ENCODE measurements at regions not wholly inside any gene's neighbourhood (a gene's known extent, or its start where the extent isn't known, plus 50 kb on each side); places are given as distances from the start of the nearest gene placed in this dataset.

DNA sequence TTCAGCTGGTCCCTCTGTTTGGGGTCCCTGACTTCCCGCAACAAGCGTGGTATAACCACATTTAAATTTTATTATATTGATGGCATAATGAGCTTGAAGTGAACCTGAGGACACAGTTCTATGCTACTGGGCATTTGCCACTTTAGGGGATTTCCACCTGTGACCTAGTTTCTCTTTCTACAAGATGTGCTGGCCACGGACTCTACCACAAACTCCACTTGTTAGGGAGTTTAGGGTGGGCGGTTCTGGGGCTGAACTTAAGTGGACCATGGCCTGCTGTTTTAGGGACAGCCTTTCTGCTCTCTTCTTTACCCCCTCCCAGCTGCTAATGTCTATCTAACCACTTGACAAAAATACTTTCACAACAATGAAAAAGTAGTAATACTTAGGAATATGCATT lies 1199.1 kb downstream of the SI start:
- H3K4me2 ChIP-seq: no peak overlapping the region
- H2AFZ ChIP-seq: no peak overlapping the region
- no peaks in the 10 kb centered on the region for H3K4me1 ChIP-seq (ENCODE audit: insufficient read depth)
- H3K4me3 ChIP-seq: no peak overlapping the region
- H3K9me3 ChIP-seq (ENCODE audit: low read depth): no peaks in the 10 kb centered on the region
- no peaks in the 10 kb centered on the region for H3K36me3 ChIP-seq (replicated peaks; ENCODE audit: insufficient read depth, low read depth)
- H3K9me2 ChIP-seq (replicated peaks; ENCODE audit: insufficient read depth): no peaks in the 10 kb centered on the region
- no peak for DNase-seq (ENCODE audit: low spot score)
- H3K27me3 ChIP-seq: no peaks in the 10 kb centered on the region
- H4K20me1 ChIP-seq (ENCODE audit: insufficient read depth, poor library complexity, severe bottlenecking): no peaks in the 10 kb centered on the region
- no peaks in the 10 kb centered on the region for H3K79me2 ChIP-seq
- WGBS (ENCODE audit: low lambda C conversion rate, missing lambda C conversion rate): 93% methylated on average over 4 of the region's 4 CpGs
- no peak overlapping the region for H3K27ac ChIP-seq
- TF ChIP-seq EZH2phosphoT487 (IDR thresholded peaks at IDR 0.05; ENCODE audit: low read depth, severe bottlenecking, unreplicated experiment) (no peak), EZH2 (IDR thresholded peaks at IDR 0.05; ENCODE audit: borderline replicate concordance) (no peak)
- TF ChIP-seq, protein P1, sequence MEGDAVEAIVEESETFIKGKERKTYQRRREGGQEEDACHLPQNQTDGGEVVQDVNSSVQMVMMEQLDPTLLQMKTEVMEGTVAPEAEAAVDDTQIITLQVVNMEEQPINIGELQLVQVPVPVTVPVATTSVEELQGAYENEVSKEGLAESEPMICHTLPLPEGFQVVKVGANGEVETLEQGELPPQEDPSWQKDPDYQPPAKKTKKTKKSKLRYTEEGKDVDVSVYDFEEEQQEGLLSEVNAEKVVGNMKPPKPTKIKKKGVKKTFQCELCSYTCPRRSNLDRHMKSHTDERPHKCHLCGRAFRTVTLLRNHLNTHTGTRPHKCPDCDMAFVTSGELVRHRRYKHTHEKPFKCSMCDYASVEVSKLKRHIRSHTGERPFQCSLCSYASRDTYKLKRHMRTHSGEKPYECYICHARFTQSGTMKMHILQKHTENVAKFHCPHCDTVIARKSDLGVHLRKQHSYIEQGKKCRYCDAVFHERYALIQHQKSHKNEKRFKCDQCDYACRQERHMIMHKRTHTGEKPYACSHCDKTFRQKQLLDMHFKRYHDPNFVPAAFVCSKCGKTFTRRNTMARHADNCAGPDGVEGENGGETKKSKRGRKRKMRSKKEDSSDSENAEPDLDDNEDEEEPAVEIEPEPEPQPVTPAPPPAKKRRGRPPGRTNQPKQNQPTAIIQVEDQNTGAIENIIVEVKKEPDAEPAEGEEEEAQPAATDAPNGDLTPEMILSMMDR (IDR thresholded peaks at IDR 0.05; ENCODE audit: poor library complexity): no peak

DNA sequence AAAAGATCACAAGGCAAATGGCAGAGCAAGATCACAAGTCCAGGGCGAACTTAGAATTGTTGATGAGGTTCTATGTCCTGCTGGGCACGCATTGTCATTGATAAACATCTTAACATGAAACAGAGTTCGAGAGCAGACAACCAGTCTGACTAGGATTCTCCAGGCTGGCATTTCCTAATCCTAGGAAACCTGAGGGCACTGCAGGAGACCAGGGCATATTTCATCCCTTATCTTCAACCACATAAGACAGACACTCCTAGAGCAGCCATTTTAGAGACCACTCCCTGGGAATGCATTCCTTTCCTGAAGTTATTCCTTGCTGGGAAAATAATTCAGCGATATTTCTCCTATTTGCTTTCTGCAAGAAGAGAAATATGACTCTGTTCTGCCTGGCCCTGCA lies 1199.9 kb downstream of the SI start:
- Histone ChIP-seq H3K9me2 (replicated peaks; ENCODE audit: insufficient read depth) (no peaks in the 10 kb centered on the region), H3K79me2 (no peaks in the 10 kb centered on the region), H2AFZ (no peak overlapping the region), H4K20me1 (ENCODE audit: insufficient read depth, poor library complexity, severe bottlenecking) (no peaks in the 10 kb centered on the region), H3K27me3 (no peaks in the 10 kb centered on the region), H3K4me2 (no peak overlapping the region), H3K36me3 (replicated peaks; ENCODE audit: insufficient read depth, low read depth) (no peaks in the 10 kb centered on the region), H3K9me3 (ENCODE audit: low read depth) (no peaks in the 10 kb centered on the region), H3K27ac (no peak overlapping the region), H3K4me3 (no peak overlapping the region), H3K4me1 (ENCODE audit: insufficient read depth) (no peaks in the 10 kb centered on the region)
- WGBS (ENCODE audit: low lambda C conversion rate, missing lambda C conversion rate): 89% methylated on average over 4 of the region's 4 CpGs
- DNase-seq (ENCODE audit: low spot score): no peak
- TF ChIP-seq, protein P1 (IDR thresholded peaks at IDR 0.05; ENCODE audit: poor library complexity): no peak
- TF ChIP-seq EZH2phosphoT487 (IDR thresholded peaks at IDR 0.05; ENCODE audit: low read depth, severe bottlenecking, unreplicated experiment) (no peak), EZH2 (IDR thresholded peaks at IDR 0.05; ENCODE audit: borderline replicate concordance) (no peak)

DNA sequence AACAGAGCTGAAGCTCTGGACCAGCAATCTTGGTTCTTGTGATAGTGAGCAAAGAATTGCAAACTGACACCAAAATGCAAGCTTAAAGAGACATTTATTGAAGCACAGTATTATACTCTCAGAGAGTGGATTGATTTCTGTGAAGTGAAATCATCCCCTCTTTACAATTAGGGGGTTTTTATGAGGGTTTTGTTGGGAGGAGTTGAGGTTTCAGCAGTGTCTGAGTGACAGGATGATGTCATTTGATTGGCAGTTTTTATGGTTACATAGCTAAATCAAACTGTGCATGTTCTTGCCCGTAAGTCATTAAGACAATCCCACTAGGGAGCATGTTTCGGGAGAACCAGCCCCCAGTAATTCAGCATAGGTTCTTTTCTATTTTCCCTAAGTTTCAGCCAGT lies 1200.5 kb downstream of the SI start:
- Histone ChIP-seq H3K36me3 (replicated peaks; ENCODE audit: insufficient read depth, low read depth) (no peaks in the 10 kb centered on the region), H2AFZ (no peak overlapping the region), H3K4me3 (no peak overlapping the region), H4K20me1 (ENCODE audit: insufficient read depth, poor library complexity, severe bottlenecking) (no peaks in the 10 kb centered on the region), H3K27me3 (no peaks in the 10 kb centered on the region), H3K79me2 (no peaks in the 10 kb centered on the region), H3K4me2 (no peak overlapping the region), H3K27ac (no peak overlapping the region), H3K9me2 (replicated peaks; ENCODE audit: insufficient read depth) (no peaks in the 10 kb centered on the region), H3K4me1 (ENCODE audit: insufficient read depth) (no peaks in the 10 kb centered on the region), H3K9me3 (ENCODE audit: low read depth) (no peaks in the 10 kb centered on the region)
- TF ChIP-seq EZH2 (IDR thresholded peaks at IDR 0.05; ENCODE audit: borderline replicate concordance): no peak
- no peak for TF ChIP-seq EZH2phosphoT487 (IDR thresholded peaks at IDR 0.05; ENCODE audit: low read depth, severe bottlenecking, unreplicated experiment)
- TF ChIP-seq, protein P1 (IDR thresholded peaks at IDR 0.05; ENCODE audit: poor library complexity): no peak
- 84% methylated on average over 2 of the region's 2 CpGs for WGBS (ENCODE audit: low lambda C conversion rate, missing lambda C conversion rate)
- no peak for DNase-seq (ENCODE audit: low spot score)

DNA sequence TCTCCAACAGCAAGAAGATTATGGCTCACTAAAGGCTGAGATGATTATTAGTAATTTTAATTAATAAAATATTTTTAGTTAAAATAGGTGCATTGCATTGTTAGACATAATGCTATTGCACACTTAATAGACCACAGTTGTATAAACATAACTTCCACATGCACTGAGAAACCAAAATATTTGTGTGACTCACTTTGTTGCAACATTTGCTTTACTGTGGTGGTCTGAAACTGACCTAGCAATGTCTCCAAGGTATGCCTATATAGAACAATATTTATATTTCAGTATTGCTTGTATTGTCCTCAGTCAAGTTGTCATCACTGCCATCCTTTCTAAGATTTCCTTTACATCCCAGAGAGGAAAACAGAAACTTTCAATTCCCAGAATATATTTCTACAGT lies 1215.2 kb downstream of the SI start:
- H3K9me2 ChIP-seq (replicated peaks; ENCODE audit: insufficient read depth): no peaks in the 10 kb centered on the region
- H3K4me3 ChIP-seq: no peak overlapping the region
- no peaks in the 10 kb centered on the region for H3K79me2 ChIP-seq
- H3K9me3 ChIP-seq (ENCODE audit: low read depth): no peaks in the 10 kb centered on the region
- H2AFZ ChIP-seq: no peak overlapping the region
- H3K36me3 ChIP-seq (replicated peaks; ENCODE audit: insufficient read depth, low read depth): no peaks in the 10 kb centered on the region
- no peaks in the 10 kb centered on the region for H3K27me3 ChIP-seq
- DNase-seq (ENCODE audit: low spot score): no peak
- H3K27ac ChIP-seq: no peak overlapping the region
- H3K4me1 ChIP-seq (ENCODE audit: insufficient read depth): no peaks in the 10 kb centered on the region
- no peaks in the 10 kb centered on the region for H4K20me1 ChIP-seq (ENCODE audit: insufficient read depth, poor library complexity, severe bottlenecking)
- H3K4me2 ChIP-seq: no peak overlapping the region
- TF ChIP-seq EZH2 (IDR thresholded peaks at IDR 0.05; ENCODE audit: borderline replicate concordance): no peak
- no peak for TF ChIP-seq EZH2phosphoT487 (IDR thresholded peaks at IDR 0.05; ENCODE audit: low read depth, severe bottlenecking, unreplicated experiment)
- TF ChIP-seq, protein P1 (IDR thresholded peaks at IDR 0.05; ENCODE audit: poor library complexity): no peak

Data from hepatocyte (in vitro differentiated cells).